Peyer's patch (tissue), 4 donors: ENCODE measurements at regions not wholly inside any gene's neighbourhood (a gene's known extent, or its start where the extent isn't known, plus 50 kb on each side); places are given as distances from the start of the nearest gene placed in this dataset.

Experiments used
- DNase-seq, 3 donors: peaks; one replicate each; pipeline ENCODE4 v3.0.0-alpha.2; 2017 to 2019
- H3K27ac ChIP-seq, 4 donors: fragments of 200-600 bp; sonication (generic); one replicate each; pipeline ENCODE4 v1.5.1; 2016 to 2019
- H3K27me3 ChIP-seq, 2 donors: fragments of 200-600 bp; sonication (generic); one replicate each; pipeline ENCODE4 v1.5.1; 2019
- H3K36me3 ChIP-seq, 3 donors: fragments of 200-600 bp; sonication (generic); one replicate each; pipeline ENCODE4 v1.5.1; 2016 to 2019
- H3K4me1 ChIP-seq, 4 donors: fragments of 200-600 bp; sonication (generic); one replicate each; pipeline ENCODE4 v1.5.1; 2016 to 2019
- H3K4me3 ChIP-seq, 4 donors: fragments of 200-600 bp; sonication (generic); 1 replicate in 3 of 4; 2 replicates in 1 of 4; pipeline ENCODE4 v1.5.1; 2016 to 2019; ENCODE audit warnings: mild to moderate bottlenecking in 1 of 4
- H3K9me3 ChIP-seq, 4 donors: fragments of 200-600 bp; sonication (generic); one replicate each; pipeline ENCODE4 v1.5.1; 2016 to 2019; ENCODE audit warnings: mild to moderate bottlenecking in 1 of 4
- CTCF ChIP-seq, 6 experiments: fragments of 450-650 bp in 4 of 6; fragments of 200-600 bp in 2 of 6; sonication (generic) in 1 of 6; IDR thresholded peaks; one replicate each; pipeline ENCODE4 v1.5.1; 2017 to 2019; ENCODE audit warnings: antibody characterized with exemption in 6 of 6, mild to moderate bottlenecking in 3 of 6, moderate library complexity in 1 of 6
- POLR2A ChIP-seq, 2 donors: fragments of 450-650 bp; IDR thresholded peaks; one replicate each; pipeline ENCODE4 v1.5.1; 2017; ENCODE audit warnings: antibody characterized with exemption in 2 of 2, mild to moderate bottlenecking in 2 of 2, moderate library complexity in 2 of 2

- no peaks in the 10 kb centered on the region for H3K27me3 ChIP-seq
- no peak overlapping the region for H3K27ac ChIP-seq
- no peaks in the 10 kb centered on the region for H3K36me3 ChIP-seq
- TF ChIP-seq CTCF (IDR thresholded peaks at IDR 0.05) = no peak
- no peak for TF ChIP-seq POLR2A (IDR thresholded peaks at IDR 0.05)
- no peaks in the 10 kb centered on the region for H3K9me3 ChIP-seq
- H3K4me1 ChIP-seq = no peaks in the 10 kb centered on the region
- H3K4me3 ChIP-seq = no peak overlapping the region
- no peak for DNase-seq
Measured at GRCh38 chr9:79176014-79176697, 395.6 kb upstream of the TLE4 start.

- H3K4me1 ChIP-seq = no peaks in the 10 kb centered on the region
- no peak overlapping the region for H3K27ac ChIP-seq
- H3K36me3 ChIP-seq = no peaks in the 10 kb centered on the region
- H3K9me3 ChIP-seq = no peaks in the 10 kb centered on the region
- TF ChIP-seq CTCF (IDR thresholded peaks at IDR 0.05) (no peak), POLR2A (IDR thresholded peaks at IDR 0.05) (no peak)
- H3K27me3 ChIP-seq = no peaks in the 10 kb centered on the region
- no peak for DNase-seq
- no peak overlapping the region for H3K4me3 ChIP-seq
Measured at GRCh38 chr9:79184831-79185230, 386.9 kb upstream of the TLE4 start.

- no peak overlapping the region for H3K4me3 ChIP-seq
- no peaks in the 10 kb centered on the region for H3K27me3 ChIP-seq
- no peak overlapping the region for H3K27ac ChIP-seq
- H3K9me3 ChIP-seq = no peaks in the 10 kb centered on the region
- H3K4me1 ChIP-seq = no peaks in the 10 kb centered on the region
- TF ChIP-seq CTCF (IDR thresholded peaks at IDR 0.05) (no peak), POLR2A (IDR thresholded peaks at IDR 0.05) (no peak)
- DNase-seq = no peak
- no peaks in the 10 kb centered on the region for H3K36me3 ChIP-seq
Measured at GRCh38 chr9:79185866-79186265, 385.9 kb upstream of the TLE4 start.

GRCh38 chr9:79189511-79189924, 382.2 kb upstream of the TLE4 start:
- Histone ChIP-seq H3K27ac (no peak overlapping the region), H3K36me3 (no peaks in the 10 kb centered on the region), H3K9me3 (no peaks in the 10 kb centered on the region), H3K4me1 (no peaks in the 10 kb centered on the region), H3K4me3 (no peak overlapping the region), H3K27me3 (no peaks in the 10 kb centered on the region)
- TF ChIP-seq CTCF (IDR thresholded peaks at IDR 0.05) (no peak), POLR2A (IDR thresholded peaks at IDR 0.05) (no peak)
- no peak for DNase-seq

- Histone ChIP-seq H3K36me3 (no peaks in the 10 kb centered on the region), H3K9me3 (no peaks in the 10 kb centered on the region), H3K27me3 (no peaks in the 10 kb centered on the region), H3K4me3 (no peak overlapping the region), H3K4me1 (no peaks in the 10 kb centered on the region), H3K27ac (no peak overlapping the region)
- no peak for DNase-seq
- TF ChIP-seq CTCF (IDR thresholded peaks at IDR 0.05) (no peak), POLR2A (IDR thresholded peaks at IDR 0.05) (no peak)
Measured at GRCh38 chr9:79193001-79193400, 378.8 kb upstream of the TLE4 start.
